GM12872 (cell line): ENCODE measurements at regions not wholly inside any gene's neighbourhood (a gene's known extent, or its start where the extent isn't known, plus 50 kb on each side); places are given as distances from the start of the nearest gene placed in this dataset.

Experiments used
- TF ChIP-seq, protein P1 (sequence below): IDR thresholded peaks from 3 replicates; pipeline ENCODE4 v1.5.1; 2011; ENCODE audit warnings: low read depth, mild to moderate bottlenecking, low read length, moderate library complexity; ENCODE audit not compliant: insufficient read depth

DNA sequence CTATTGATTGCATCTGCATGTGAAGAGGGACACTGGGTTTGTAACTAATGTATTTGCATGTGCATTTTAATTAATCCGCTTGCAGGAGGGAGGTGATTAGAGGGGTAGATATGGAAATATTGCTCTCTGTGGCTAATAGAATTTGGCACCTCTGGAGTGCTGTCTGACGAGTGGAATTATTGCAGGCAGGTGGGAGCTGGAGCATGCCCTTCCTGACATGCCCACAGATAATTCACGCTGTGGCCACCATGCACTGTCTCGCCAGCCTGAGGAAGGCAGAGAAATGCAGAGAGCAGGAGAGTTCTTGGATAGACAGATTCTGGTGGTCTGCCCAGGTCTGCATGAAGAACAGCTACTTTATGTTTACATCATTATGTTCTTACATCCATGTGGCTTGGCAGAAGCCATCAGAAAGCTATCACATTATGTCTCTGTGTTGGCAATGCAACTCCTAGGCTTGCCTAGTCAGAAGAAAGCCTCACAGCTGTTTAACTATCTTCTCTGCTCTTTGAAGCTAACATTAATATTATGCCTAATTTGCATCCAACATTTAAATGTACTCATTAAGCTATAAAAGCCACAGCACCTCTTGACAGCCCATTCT is 89.4 kb upstream of the DRD2 start:
- TF ChIP-seq, protein P1, sequence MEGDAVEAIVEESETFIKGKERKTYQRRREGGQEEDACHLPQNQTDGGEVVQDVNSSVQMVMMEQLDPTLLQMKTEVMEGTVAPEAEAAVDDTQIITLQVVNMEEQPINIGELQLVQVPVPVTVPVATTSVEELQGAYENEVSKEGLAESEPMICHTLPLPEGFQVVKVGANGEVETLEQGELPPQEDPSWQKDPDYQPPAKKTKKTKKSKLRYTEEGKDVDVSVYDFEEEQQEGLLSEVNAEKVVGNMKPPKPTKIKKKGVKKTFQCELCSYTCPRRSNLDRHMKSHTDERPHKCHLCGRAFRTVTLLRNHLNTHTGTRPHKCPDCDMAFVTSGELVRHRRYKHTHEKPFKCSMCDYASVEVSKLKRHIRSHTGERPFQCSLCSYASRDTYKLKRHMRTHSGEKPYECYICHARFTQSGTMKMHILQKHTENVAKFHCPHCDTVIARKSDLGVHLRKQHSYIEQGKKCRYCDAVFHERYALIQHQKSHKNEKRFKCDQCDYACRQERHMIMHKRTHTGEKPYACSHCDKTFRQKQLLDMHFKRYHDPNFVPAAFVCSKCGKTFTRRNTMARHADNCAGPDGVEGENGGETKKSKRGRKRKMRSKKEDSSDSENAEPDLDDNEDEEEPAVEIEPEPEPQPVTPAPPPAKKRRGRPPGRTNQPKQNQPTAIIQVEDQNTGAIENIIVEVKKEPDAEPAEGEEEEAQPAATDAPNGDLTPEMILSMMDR, result no peak

DNA sequence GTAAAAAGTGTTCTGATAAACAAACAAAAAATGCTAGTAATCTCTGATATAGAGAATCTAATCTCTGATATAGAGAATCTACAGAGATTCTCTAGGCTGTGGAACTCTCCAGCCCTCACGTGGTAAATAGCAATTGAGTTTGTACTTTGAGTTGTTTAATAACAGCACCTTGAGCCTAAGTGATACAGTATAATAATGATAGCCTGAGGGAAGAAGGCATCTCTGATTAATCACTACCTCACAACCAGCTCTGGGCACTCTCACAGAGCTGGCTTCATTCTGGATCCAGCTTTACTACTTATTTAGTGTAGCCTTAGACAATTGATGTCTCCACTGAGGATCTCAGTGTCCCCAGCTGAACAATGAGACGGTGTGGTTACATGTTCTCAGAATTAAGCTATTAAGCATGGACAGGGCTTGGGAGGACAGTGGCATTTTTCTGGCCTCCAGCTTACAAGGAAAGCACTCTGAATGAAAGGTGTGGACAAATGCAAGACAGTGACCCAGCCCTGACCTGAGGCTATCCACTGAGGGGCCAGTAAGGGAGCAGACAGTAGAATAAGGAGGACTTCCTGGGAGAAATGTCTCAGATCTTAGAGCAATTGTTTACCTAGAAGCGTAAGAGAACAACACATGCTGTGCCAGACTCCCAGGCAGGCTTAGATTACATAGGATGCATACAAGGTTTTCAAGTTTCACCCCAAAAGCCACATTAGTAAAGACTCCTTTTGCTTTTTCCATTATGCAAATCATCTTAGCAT is 88.7 kb upstream of the DRD2 start:
- TF ChIP-seq, protein P1, result no peak

DNA sequence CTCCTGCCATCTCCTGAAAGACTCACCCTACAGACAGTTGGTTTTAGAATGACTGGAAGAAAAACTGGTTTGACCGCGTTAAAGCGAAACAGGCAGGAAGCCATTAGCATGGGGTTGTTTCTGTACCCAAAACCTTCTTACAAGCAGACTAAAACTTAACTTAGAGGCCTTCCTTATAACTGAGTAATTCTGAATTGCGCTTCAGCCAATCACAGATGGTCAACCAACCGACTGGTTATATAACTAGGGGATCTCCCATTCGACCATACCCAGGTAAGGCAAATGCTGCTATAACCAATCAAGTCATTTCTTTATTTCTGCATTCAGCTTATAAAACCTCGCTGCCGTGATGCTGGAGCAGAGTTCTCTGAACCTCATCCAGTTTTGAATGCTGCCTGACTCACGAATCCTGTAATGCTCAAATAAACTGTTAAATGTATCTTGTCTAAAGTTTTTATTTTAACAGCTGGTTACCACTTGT is 87.8 kb upstream of the DRD2 start:
- TF ChIP-seq, protein P1, result no peak

DNA sequence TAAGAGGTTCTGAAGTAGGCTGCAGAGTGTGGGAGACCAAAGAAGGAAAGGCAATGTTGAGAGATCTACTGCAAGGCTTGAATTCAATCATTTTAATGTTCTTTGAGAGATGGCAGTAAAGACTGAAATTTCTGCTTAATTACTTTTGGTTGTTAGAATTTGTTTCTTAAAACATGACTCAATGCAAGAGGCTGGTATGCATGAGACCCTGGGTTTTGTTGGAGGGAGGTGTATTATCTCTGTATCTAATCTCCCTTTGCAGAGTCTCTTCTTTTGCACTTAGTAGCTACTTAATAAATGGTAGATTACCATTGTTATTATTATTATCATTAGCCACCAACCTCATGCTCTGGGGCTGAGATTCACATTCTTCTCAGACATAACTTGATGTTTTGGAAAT is 87.4 kb upstream of the DRD2 start:
- TF ChIP-seq, protein P1, result no peak

DNA sequence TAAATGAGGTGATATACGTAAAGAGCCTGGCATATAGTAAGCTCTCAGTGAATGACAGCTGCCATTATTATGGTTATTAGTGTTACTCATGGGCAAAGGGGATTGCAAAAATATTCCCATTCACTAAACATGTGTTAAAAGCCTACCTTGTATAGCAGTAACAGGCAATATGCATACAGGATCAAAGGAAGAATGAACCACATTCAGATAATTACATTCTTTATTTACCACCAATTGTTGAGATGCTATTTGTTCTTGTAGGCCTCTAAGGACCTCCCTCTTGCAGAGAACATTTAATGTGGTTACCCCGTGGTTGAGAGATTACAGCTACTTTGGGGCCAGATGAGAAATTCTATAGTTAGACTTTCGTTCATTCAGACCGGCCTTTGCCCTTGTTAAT is 82.7 kb upstream of the DRD2 start:
- TF ChIP-seq, protein P1, result no peak

DNA sequence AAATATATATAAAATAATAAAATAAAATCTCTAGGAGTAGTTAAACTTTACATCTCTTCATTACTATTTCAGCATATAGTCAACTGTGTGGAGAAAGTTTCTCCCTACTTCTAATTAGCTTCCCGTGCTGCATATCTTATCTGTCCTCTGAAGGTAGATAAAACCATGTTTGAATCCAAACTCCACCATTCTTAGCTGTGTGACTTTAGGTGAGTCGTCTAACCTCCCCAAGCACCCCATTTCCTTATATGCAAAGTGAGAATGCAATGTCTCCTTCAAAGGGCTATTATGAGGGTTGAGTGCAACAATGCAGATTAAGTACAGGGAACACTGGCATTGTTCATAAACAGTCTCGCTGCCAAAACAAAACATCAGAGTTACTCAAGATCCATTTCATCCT is 80.8 kb upstream of the DRD2 start:
- TF ChIP-seq, protein P1, result no peak

DNA sequence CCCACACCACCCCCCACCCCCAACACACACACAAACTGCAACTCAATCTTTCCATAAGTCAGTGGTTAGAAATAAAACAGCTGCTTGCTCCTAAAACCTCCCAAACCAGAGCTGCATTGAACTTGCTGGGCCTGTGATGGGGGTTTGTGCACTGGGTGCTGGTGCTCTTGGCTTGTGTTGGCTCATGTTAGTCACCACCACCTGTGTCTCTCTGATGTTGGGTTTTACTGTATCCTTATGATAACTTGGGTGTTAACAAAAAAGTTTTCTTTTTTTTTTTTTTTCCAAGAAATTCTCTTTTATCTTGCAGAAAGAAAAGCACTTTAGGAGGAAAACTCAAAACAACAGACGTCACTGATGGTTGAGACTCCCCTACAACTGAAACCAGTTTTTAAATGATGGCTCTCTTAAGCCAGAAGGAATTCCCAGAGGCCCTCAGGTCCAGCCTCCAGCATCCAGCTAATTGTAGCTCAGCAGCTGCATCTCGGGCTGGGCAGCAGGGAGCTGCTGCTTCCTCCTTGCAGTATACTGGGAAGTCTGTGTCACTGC is 79.9 kb upstream of the DRD2 start:
- TF ChIP-seq, protein P1, result no peak
